Heart right ventricle (tissue), 16 donors: ENCODE measurements at regions not wholly inside any gene's neighbourhood (a gene's known extent, or its start where the extent isn't known, plus 50 kb on each side); places are given as distances from the start of the nearest gene placed in this dataset.
"Not testable (repeated sequence)": the region's sequence is repeated elsewhere in the genome, so short reads cannot be mapped to it uniquely, and the experiment has no call there.

ENCODE experiments used
- ATAC-seq, 8 donors: fragments of 200-7000 bp; cut with Tn5 transposase; one replicate each; pipeline ENCODE4 v1.9.1; 2020; ENCODE audit warnings: mild to moderate bottlenecking in 8 of 8, moderate library complexity in 8 of 8, moderate number of reproducible peaks in 1 of 8
- DNase-seq, 2 donors: peaks; one replicate each; pipeline ENCODE4 v3.0.0-alpha.2; 2020
- H3K27ac ChIP-seq, 10 donors: fragments of 200-600 bp; sonication (generic) in 2 of 10; one replicate each; pipeline versions ENCODE4 v1.5.0 to v1.8.0; 2020 to 2022; ENCODE audit warnings: mild to moderate bottlenecking in 3 of 10
- H3K27me3 ChIP-seq, 7 donors: fragments of 200-600 bp; one replicate each; pipeline ENCODE4 v1.8.0; 2021 to 2022; ENCODE audit warnings: mild to moderate bottlenecking in 2 of 7
- H3K36me3 ChIP-seq, 9 donors: fragments of 200-600 bp; sonication (generic) in 1 of 9; one replicate each; pipeline versions ENCODE4 v1.5.0 to v1.8.0; 2020 to 2022; ENCODE audit warnings: mild to moderate bottlenecking in 2 of 9
- H3K4me1 ChIP-seq, 9 donors: fragments of 200-600 bp; sonication (generic) in 1 of 9; one replicate each; pipeline versions ENCODE4 v1.5.0 to v1.8.0; 2020 to 2022; ENCODE audit warnings: mild to moderate bottlenecking in 4 of 9
- H3K4me3 ChIP-seq, 10 donors: fragments of 200-600 bp; sonication (generic) in 2 of 10; one replicate each; pipeline versions ENCODE4 v1.5.0 to v1.8.0; 2020 to 2022; ENCODE audit warnings: mild to moderate bottlenecking in 7 of 10, moderate library complexity in 2 of 10
- H3K9me3 ChIP-seq, 11 donors: fragments of 200-600 bp in 10 of 11; sonication (generic) in 2 of 11; one replicate each; pipeline versions ENCODE4 v1.5.0 to v1.8.0; 2013 to 2022; ENCODE audit warnings: mild to moderate bottlenecking in 2 of 11, control low read depth in 1 of 11, moderate library complexity in 1 of 11
- CTCF ChIP-seq, 9 donors: fragments of 200-600 bp; sonication (generic) in 2 of 9; IDR thresholded peaks; one replicate each; pipeline versions ENCODE4 v1.5.0 to v1.8.0; 2021 to 2022; ENCODE audit warnings: antibody characterized with exemption in 9 of 9, mild to moderate bottlenecking in 5 of 9, moderate library complexity in 1 of 9
- WGBS, 2 donors: extraction: QIAGEN DNeasy Blood & Tissue Kit; methylation state at CpG; one replicate each; pipeline ENCODE4 v1.1.7; 2013; ENCODE audit warnings: inconsistent platforms in 1 of 2; 5-methylcytosine and 5-hydroxymethylcytosine counted together
- intact Hi-C, 10 donors: fragments of 100-400 bp; cut with DNase I; formaldehyde crosslinking; loops; one replicate each; pipeline versions ENCODE4 v1.11.1 to v1.14.2; 2022
- donor health status: Arrhythmogenic right ventricular cardiomyopathy.
- donor health status: ischemic (EF 13 %, LVEDD 7.1; RV severe dilation, severe dysfunction).
- donor health status: healthy with polysubstance abuse.
- donor health status: DM: no; HTN: yes; CAD: no.
- donor health status: DM: no; HTN: no; CAD: no.
- donor health status: ischemic (EF 25% LVEDD 6.9; RV normal size, moderate dysfunction).
- donor health status: ischemic (EF 25% LVEDD 5.7; RV mildly dilated, moderate dysfunction).
- donor health status: healthy.
- donor health status: DM: yes; HTN: yes; CAD: no.
- donor health status: Ischemic cardiomyopathy.
- donor health status: ischemic (EF 35%, LVEDD 5.7; RV mildly dilated, moderate dysfunction).
- donor health status: nonischemic (EF 11% LVEDD 7.7; RV severe dilation, severe dysfunction).
- donor health status: DM: yes; HTN: yes; CAD: no.
- donor health status: PGD.
- donor health status: ischemic (EF 29% LVEDD 5.4; RV normal size, mild dysfunction).
- donor health status: nonischemic (EF 23%, LVEDD 6.1; RV moderate dilation, normal function).

GRCh38 chr4:167826281-167826680, 266.1 kb upstream of the ANXA10 start:
- Histone ChIP-seq H3K9me3 (peaks cover 0 to 3% (median 0%) of the 10 kb centered on the region in 11 donors), H3K4me1 (no peaks in the 10 kb centered on the region), H3K36me3 (no peaks in the 10 kb centered on the region), H3K27ac (no peak overlapping the region), H3K4me3 (no peak overlapping the region), H3K27me3 (no peaks in the 10 kb centered on the region)
- DNase-seq (no peak), ATAC-seq (no peak)
- intact Hi-C loops: no loop called here
- no peak for TF ChIP-seq CTCF (IDR thresholded peaks at IDR 0.05)
- 47 to 50% methylated on average over 2 of the region's 2 CpGs for WGBS, 2 donors

DNA sequence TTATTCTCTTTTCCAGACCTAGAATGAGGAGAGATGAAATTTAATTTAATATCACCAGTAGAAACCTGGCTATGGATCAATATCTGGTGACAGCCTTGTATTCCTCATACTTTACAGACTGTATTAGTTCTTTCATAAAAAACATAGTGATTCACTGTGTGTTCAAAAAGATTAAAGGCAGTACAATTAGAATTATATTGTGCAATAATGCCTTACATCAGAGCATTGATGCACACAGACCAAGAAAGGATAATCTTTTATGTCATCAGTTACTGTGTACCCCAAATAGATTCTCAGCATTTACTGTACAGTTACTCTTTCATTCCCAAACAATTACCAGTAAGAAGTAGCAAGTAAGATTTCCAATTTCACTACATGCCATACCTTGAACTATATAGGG, 260.5 kb upstream of the ANXA10 start:
- no peaks in the 10 kb centered on the region for H3K27me3 ChIP-seq
- H3K9me3 ChIP-seq: peaks cover 0 to 3% (median 0%) of the 10 kb centered on the region in 11 donors
- H3K27ac ChIP-seq: no peak overlapping the region
- H3K4me3 ChIP-seq: no peak overlapping the region
- intact Hi-C loops: no loop called here
- DNase-seq: no peak
- no peaks in the 10 kb centered on the region for H3K4me1 ChIP-seq
- no peaks in the 10 kb centered on the region for H3K36me3 ChIP-seq
- no peak for TF ChIP-seq CTCF (IDR thresholded peaks at IDR 0.05)
- ATAC-seq: no peak

GRCh38 chr4:167838686-167839085, 253.7 kb upstream of the ANXA10 start:
- WGBS, 2 donors: 76 to 79% methylated on average over 1 of the region's 1 CpG
- no peak for ATAC-seq
- Histone ChIP-seq H3K36me3 (no peaks in the 10 kb centered on the region), H3K27me3 (no peaks in the 10 kb centered on the region), H3K4me1 (no peaks in the 10 kb centered on the region), H3K27ac (no peak overlapping the region), H3K9me3 (peaks cover 0 to 8% (median 0%) of the 10 kb centered on the region in 11 donors), H3K4me3 (no peak overlapping the region)
- no peak for TF ChIP-seq CTCF (IDR thresholded peaks at IDR 0.05)
- intact Hi-C loops: no loop called here
- DNase-seq: no peak

DNA sequence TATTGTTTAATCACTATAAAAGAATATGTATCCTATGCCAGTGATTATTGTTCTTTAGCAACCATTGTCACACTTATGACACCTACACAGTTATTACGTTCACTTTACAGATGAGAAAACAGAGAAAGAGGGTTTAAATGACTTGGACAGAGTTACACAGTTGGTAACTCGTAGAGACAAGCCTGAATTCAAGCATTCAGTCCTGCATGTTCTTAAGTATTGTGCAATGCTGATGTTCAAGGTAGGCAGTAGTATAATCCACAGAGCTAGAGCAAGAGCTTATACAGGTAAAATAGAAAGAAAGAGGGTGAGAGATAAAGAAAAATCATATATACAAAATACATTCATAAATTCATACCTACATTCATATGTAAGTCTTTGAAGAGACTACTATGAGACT, 249.8 kb upstream of the ANXA10 start:
- no peak for ATAC-seq
- no peak overlapping the region for H3K27ac ChIP-seq
- no peak overlapping the region for H3K4me3 ChIP-seq
- intact Hi-C loops: no loop called here
- no peak for DNase-seq
- no peaks in the 10 kb centered on the region for H3K4me1 ChIP-seq
- TF ChIP-seq CTCF (IDR thresholded peaks at IDR 0.05): no peak
- 69 to 70% methylated on average over 2 of the region's 2 CpGs for WGBS, 2 donors
- H3K36me3 ChIP-seq: no peaks in the 10 kb centered on the region
- H3K27me3 ChIP-seq: no peaks in the 10 kb centered on the region
- peaks cover 0 to 8% (median 0%) of the 10 kb centered on the region in 11 donors for H3K9me3 ChIP-seq

- ATAC-seq (no peak), DNase-seq (no peak)
- no peak for TF ChIP-seq CTCF (IDR thresholded peaks at IDR 0.05)
- intact Hi-C loops: no loop called here
- H3K4me3 ChIP-seq: no peak overlapping the region
- no peaks in the 10 kb centered on the region for H3K4me1 ChIP-seq
- H3K36me3 ChIP-seq: no peaks in the 10 kb centered on the region
- no peaks in the 10 kb centered on the region for H3K27me3 ChIP-seq
- H3K9me3 ChIP-seq: peaks cover 0 to 5% (median 0%) of the 10 kb centered on the region in 11 donors
- no peak overlapping the region for H3K27ac ChIP-seq
- 62 to 63% methylated on average over 2 of the region's 2 CpGs for WGBS, 2 donors
Observed at GRCh38 chr4:167854881-167855280, 237.5 kb upstream of the ANXA10 start.

DNA sequence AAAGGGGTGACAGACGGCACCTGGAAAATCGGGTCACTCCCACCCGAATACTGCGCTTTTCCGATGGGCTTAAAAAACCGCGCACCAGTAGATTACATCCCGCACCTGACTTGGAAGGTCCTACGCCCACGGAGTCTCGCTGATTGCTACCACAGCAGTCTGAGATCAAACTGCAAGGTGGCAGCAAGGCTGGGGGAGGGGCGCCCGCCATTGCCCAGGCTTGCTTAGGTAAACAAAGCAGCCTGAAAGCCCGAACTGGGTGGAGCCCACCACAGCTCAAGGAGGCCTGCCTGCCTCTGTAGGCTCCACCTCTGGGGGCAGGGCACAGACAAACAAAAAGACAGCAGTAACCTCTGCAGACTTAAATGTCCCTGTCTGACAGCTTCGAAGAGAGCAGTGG, 234.2 kb upstream of the ANXA10 start:
- H3K27me3 ChIP-seq, DNase-seq, H3K4me1 ChIP-seq, H3K27ac ChIP-seq, ATAC-seq, H3K4me3 ChIP-seq, H3K36me3 ChIP-seq, intact Hi-C loops: not testable (repeated sequence)
- WGBS, 2 donors: 85 to 86% methylated on average over 14 of the region's 15 CpGs
- peaks cover 0 to 11% (median 0%) of the 10 kb centered on the region in 11 donors for H3K9me3 ChIP-seq
